ENCODE measurements at regions not wholly inside any gene's neighbourhood (a gene's known extent, or its start where the extent isn't known, plus 50 kb on each side); places are given as distances from the start of the nearest gene placed in this dataset.

- TF ChIP-seq CTCF (IDR thresholded peaks at IDR 0.05 in 8 of 11, conservative IDR thresholded peaks at IDR 0.05 in 3 of 11) (no peak), POLR2A (IDR thresholded peaks at IDR 0.05) (no peak)
Measured at GRCh38 chr2:425947-426346, 138.1 kb upstream of the ALKAL2 start.

Data from spleen (tissue), 7 donors.